ENCODE measurements at regions not wholly inside any gene's neighbourhood (a gene's known extent, or its start where the extent isn't known, plus 50 kb on each side); places are given as distances from the start of the nearest gene placed in this dataset.
"Not testable (repeated sequence)": the region's sequence is repeated elsewhere in the genome, so short reads cannot be mapped to it uniquely, and the experiment has no call there.

DNA sequence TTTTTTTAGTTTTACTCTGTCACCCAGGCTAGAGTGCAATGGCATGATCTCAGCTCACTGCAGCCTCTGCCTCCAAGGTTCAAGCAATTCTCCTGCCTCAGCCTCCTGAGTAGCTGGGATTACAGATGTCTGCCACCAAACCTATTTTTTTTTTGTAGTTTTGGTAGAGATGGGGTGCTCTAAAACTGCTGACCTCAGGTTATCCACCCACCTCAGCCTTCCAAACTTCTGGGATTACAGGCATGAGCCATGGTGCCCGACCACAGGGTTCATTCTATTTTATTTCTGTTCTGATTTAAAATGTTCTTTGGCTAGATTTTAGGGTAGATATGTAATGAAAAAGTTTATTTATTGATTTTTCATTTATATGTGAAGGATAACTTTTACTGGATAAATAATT lies 1062.8 kb upstream of the NOVA1 start:
- DNase-seq, result no peak

DNA sequence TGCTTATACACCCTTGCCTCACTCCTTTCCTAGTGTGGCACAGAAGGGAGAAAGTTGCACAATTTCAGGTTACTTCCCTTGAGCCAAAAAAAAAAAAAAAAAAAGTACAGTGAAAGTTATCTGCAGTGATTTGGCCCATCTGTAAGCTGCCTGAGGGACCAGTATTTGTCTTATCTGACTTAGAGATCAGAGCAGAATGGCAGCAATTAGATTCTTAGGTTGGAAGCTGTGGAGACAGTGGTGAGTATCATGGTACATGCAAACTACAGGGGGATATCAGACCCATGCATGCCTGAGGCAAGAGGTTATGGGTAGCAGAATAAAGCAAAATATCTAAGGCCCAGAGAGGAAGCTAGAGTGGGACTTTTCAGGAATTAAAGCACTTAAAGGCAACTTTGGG lies 1070.7 kb upstream of the NOVA1 start:
- no peak for DNase-seq

DNA sequence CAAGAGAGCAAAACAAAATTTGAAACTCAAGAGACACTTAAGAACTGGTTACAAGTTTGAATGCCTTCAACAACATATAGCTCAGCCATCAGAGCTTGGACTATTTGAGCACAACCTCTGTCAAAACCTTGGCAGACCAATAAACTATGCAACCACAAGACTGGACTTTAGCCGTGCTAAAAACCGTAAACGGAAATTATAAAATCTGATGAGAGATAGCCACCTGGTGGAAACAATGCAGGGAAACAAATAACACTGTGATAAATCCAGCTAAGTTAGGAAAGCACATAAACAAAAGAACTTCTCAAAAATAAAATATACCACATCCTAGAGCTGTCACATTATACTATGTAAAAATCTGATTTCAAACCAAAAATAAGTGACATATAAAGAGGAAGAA lies 1074.2 kb upstream of the NOVA1 start:
- DNase-seq, result no peak

DNA sequence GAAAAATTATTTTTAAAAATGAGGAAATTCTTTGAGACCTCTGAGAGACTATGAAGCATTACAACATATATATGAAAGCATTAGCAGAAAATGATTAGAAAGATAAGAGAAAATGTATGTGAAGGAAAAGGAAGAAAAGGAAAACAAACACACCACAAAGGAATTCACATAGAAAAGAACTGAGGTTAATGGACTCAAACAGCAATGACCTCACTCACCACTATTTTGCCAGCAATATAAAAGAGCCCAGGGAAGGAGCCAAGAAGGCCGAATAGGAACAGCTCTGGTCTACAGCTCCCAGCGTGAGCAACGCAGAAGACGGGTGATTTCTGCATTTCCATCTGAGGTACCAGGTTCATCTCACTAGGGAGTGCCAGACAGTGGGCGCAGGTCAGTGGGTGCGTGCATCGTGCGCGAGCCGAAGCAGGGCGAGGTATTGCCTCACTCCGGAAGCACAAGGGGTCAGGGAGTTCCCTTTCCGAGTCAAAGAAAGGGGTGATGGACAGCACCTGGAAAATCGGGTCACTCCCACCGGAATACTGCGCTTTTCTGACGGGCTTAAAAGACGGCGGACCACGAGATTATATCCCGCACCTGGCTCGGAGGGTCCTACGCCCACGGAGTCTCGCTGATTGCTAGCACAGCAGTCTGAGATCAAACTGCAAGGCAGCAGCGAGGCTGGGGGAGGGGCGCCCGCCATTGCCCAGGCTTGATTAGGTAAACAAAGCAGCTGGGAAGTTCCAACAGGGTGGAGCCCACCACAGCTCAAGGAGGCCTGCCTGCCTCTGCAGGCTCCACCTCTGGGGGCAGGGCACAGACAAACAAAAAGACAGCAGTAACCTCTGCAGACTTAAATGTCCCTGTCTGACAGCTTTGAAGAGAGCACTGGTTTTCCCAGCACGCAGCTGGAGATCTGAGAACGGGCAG lies 1075.2 kb upstream of the NOVA1 start:
- DNase-seq, result not testable (repeated sequence)

DNA sequence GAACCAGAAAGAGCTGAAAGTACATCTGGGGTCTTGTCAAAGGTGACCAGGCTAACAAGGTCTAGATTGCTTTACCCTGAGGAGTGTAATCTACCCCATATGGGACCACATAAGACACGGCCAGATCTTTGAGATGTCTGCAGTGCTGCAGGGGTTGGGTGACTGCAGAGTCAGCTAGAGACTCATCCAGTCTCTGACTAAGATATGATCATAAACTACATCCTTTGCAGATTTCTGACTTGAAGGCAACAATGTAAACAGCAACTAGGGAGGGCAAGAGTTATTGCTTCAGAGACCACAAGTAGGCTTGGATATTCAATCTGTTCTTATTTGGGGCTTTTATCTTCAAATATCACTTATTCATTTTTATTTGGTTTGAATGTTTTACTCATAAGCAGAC lies 1080.5 kb upstream of the FOXG1 start:
- DNase-seq, result no peak

DNA sequence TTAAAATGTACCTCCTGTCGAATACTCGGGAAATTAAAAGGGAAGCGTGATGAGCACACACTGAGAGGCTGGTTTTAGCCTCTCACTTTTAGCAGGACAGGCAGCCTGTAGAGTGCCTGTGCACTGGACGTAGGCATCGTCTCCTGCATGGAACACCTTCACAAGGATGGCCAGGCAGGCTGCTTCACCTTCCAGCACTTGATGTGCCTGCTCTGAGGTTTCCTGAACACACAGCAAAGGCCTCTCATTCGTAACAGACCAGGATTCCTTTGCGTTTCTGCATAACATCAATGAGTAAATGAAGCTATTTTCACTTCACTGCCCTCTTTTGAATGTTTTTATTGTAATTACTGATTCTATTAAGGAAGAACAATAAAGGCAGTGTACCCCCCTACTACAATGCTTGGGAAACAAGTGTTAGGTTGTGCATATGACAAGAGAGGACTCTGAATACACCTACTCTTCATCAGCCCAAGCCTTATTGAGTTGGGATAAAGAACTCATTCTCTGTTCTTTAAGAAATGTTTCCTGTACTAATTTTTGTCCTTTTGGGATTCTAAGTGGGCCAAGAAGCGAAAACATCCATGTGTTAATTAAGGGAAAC lies 1077.6 kb upstream of the FOXG1 start:
- DNase-seq, result no peak

DNA sequence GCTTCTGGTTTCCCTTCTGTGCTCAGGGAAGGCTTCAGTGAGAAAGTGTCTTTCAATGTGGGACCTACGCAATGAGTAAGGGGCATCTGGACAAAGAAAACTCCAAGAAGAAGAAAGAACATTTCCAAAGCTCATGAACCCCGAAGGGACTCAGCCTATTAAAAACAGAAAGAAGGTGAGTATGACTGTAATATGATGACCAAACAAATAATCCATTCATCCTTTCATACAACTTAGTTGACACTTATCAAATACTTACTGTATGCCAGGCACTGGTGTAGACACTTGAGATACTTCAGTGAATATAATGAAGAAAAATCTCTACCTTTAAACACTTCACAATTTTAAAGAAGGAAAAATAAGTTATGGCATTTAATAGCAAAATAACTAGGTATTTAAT lies 1054.2 kb upstream of the FOXG1 start:
- DNase-seq, result no peak

DNA sequence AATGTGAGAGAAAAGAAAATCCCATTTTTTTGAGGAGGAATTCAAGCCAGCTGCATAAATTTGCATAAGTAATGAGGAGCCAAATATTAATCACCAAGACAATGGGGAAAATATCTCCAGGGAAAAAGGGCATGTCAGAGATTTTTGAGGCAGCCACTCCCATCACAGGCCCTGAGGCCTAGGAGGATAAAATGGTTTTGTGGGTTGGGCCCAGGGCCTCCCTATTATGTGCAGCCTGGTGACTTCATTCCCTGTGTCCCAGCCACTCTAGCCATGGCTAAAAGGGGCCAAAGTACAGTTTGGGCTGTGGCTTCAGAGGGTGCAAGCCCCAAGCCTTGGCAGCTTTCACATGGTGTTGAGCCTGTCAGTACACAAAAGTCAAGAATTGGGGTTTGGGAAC lies 1051.0 kb upstream of the FOXG1 start:
- no peak for DNase-seq

DNA sequence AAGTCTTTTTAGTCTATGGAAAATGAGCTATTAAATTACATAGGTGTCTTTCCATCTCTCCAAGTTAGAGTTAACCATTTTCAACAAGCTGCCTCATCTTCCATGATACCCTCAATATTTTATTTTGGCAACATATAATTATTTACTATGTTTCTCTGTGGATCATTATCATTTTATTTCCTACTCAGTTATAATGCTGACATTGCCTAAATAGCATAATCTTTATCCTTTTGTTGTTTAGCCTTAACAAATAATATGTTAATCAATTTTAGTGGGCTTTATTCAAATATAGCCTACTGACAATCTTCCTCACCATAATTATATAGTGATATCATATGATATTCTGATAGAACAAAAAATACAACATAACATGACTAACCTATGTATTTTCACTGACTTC lies 1044.8 kb upstream of the FOXG1 start:
- DNase-seq, result no peak

DNA sequence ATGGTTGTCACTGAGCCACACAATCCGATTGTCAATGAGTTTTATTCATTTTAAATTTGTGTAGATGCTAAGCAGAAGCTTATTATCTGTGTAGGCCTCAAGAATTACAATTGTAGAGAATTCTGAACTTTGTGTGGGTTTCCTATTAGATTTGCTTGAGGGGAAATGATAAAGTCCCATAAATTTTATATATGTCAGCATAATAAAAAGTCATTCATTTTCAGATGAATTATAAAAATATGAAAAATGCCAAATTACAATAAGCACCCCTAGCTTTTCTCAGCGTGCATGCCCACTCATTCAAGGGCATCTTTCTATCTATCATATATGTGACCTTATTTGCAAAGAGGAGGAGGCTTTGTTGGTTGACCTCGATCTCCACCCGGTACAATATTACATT lies 1041.1 kb upstream of the FOXG1 start:
- no peak for DNase-seq

DNA sequence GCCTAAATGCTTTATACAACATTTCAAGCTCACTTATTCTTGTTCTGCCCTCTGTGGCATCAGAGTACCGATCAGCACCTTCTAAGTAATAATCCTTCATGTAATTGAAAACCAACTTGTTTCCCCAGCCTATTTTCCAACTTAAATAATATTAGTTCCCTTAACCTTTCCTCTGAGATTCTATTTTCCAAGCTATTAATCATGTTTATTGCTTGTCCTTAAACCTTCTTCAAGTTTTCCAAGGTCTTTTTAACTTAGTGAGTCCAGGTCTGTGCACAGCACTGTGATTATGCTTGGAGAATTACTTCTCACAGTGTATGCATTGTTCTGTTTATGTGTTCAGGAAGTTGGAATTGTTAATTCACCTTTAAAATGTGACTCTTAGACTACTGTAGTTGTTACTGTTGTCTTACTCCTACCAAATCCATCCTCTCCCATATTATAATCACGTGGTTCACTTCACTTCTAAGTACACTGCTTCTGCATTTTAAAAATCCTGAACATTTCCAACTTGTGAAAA lies 1039.3 kb upstream of the FOXG1 start:
- DNase-seq, result no peak

DNA sequence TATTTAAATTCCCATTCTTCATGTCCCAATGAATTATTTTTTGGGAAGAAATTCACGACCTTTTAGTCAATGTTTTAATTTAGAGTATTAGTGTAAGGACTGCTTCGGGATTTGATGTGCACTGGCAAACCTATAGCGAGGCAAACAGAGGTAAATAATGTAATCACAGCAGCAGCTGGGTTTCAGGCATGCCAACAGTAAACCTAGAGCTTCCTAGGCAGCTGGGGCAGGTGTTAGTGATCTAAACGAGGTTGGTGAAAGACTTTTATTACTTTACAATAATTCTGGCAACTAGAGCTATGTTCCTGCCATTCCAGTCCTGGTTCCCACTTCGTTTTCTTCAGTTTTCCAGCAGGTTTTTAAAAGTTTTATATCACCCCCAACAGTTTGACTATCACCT lies 1036.4 kb upstream of the FOXG1 start:
- DNase-seq, result no peak

DNA sequence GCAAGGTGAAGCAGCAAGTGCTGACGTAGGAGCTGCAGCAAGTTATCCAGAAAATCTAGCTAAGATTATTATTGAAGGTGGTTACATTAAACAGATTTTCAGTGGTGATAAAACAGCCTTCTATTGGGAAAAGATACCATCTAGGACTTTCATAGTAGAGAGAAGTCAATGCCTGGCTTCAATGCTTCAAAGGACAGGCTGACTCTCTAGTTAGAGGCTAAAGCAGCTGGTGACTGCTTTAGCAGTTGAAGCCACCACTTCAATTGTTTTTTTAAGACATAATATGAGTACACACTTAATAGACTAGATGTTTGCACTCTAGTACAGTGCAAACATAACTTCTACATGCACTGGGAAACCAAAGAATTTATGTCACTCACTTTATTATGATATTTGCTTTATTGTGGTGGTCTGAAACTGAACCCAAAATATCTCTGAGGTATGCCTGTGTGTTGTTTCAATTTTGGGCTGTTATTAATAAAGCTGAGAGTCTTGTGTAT lies 1026.9 kb upstream of the FOXG1 start:
- DNase-seq, result no peak

DNA sequence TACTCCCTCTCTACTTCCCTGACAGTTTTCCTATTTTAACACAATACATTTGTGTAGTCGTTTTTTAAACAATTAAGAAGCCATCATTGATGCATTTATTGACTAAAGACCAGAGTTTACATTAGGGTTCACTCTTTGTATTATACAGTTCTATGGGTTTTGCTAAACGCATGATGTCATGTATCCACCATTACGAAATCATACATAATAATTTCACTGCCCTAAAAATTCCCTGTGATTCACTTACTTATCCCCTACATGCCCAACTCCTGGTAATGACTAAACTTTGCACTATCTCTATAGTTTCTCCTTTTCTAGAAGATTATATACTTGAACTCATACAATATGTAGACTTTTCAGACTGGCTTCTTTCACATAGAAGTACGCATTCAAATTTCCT lies 1016.5 kb upstream of the FOXG1 start:
- no peak for DNase-seq

DNA sequence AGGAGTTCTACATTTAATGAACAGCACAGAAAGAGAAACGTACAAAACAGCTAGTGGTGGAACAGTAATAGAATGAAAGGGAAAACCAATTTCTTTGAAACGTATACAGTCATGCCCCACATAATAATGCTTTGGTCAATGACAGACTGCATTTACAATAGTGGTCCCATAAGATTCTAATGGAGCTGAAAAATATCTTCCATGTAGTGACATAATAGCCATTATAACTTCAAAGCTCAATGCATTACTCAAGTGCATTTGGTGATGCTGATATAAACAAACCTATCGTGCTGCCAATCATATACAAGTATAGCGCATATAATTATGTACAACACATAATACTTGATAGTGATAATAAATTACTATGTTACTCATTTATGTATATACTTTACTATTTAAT lies 1008.9 kb upstream of the FOXG1 start:
- not testable (repeated sequence) for DNase-seq

DNA sequence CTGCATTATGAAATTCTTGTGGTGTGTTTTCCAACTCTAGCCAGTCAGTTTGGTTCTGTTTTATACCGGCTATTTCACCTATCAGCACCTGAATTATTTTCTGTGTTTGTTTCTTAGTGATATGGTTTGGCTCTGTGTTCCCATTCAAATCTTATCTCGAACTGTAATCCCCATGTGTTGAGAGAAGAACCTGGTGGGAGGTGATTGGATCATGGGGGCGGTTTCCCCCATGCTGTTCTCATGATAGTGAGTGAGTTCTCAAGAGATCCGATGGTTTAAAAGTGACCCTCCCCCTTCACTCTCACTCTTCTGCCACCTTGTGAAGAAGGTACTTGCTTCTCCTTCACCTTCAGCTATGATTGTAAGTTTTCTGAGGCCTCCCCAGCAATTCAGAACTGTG lies 1006.2 kb upstream of the FOXG1 start:
- not testable (repeated sequence) for DNase-seq

DNA sequence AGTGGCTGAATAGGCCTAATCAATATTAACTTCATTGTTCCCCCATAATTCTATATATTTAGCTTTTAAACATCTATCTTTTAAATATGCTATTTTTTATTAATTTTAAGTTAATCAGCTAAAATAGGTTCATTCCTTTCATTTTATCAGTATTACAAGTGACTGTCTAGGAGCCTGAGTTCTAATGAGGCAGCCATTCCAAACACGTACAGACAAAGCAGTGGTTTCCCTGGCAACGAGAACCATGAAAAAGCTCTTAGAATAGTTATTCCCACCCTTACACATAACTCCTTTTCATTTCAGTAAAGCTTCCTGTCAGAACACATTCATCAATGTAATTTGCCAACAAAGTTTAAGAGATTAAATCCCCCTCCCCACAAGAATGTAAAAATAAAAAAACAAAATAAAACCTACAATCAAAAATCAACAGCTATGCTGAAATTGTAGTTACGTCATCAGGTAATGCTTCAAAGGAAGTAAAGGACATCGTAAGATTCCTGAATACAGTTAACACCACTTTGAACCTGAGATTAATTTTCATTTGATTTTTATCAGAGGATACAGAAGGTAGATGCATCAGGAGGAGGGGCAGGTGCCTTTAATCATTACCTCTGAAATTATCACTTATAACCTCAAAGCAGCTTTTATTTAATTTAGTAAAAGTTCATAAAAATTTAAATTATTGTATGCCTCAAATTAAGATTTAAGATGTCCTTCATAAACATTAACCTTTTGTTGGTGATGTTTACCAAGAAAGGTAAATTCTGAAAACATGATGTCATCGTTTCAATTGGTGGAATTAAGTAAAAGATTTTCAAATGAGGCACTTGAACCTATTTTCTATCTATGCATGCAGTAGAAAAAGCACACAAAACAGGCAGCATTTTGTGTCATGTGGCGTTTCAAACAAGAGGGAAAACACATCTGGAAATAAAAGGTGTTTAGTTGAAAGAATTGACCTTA lies 967.2 kb upstream of the FOXG1 start:
- not testable (repeated sequence) for DNase-seq

DNA sequence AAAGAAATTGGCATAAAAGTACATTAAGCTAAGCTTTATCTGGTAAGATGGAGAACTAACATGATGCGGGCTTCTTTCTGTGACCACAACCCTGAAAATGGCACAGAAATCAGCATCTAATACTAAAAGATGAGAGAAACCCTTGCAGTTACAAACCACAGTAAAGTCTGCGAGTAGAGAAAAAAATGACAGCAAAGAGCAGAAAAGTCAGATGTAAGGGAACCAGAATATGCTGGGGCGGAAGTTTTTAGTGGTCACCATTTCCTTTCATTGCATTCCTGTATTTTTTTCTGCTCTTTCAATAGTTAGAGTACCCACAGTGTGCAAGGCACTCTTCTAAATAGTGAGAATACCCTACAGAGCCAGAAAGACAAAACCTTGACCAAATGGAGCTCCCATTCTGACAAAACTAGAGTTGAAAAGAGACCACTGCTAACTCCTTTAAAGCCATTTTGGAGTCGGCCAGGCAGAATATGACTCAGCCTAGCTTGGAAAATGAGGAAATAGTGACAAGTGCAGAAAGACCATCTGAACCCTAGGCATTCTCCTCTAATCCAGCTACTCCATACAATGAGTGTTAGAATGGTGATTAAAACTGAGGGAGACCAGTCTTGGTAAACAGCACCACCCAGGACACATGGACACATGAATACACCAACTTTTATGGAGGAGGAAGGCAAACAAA lies 948.7 kb upstream of the FOXG1 start:
- DNase-seq, result not testable (repeated sequence)

DNA sequence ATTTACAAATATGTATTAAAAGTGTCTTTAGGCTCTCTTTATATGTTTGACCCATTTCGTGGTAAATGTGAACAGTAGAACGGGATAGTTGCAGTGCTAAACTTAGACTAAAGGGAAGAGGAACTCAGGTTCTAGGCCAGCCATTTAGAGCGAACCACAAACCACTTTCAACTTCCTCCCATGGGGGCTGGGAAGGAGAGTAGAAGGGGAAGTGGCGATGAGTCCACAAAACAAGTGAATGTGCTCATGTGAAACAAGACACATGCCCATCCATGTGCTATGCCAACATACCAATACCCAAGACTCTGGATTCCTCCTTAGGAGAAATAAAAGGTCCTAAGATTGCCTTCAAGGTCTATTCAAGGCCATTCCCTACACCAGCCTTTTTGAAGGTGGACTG lies 940.4 kb upstream of the FOXG1 start:
- DNase-seq, result not testable (repeated sequence)

DNA sequence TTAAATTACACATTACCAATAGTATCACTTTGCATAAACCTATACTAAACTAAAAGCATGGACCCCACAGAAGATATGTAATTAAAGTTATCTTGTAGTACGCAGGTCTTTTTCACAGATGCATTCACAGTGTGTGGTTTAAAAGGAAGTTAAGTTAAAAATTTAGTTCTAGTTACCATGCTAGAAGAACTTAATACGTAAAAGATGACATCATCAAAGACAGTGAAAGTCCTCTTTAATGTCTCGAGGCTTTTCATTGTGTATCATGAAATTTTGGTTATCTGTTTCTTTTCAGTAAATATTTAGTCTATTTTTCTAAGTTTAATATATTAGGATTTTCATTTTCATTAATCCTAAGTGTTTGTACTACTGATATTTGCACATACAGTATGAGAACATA lies 934.6 kb upstream of the FOXG1 start:
- not testable (repeated sequence) for DNase-seq

DNA sequence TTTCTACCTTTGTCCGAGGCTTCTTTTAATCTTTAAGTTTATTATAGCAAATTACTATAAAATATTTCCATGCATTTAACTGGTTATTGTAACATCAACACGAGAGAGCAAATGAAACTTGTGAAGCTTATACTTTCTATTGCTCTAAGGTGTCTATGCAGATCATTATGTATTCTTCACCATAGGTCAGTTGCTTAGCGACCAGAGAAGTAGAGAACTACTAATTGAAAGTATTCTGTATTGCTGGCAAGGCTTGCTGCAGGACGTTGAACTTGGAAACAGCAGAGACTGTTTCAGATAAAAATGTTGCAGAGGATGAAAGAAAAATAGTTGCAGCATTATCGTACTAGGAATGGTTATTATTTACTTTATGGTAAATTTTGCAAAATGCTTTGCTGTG lies 933.6 kb upstream of the FOXG1 start:
- DNase-seq, result not testable (repeated sequence)

DNA sequence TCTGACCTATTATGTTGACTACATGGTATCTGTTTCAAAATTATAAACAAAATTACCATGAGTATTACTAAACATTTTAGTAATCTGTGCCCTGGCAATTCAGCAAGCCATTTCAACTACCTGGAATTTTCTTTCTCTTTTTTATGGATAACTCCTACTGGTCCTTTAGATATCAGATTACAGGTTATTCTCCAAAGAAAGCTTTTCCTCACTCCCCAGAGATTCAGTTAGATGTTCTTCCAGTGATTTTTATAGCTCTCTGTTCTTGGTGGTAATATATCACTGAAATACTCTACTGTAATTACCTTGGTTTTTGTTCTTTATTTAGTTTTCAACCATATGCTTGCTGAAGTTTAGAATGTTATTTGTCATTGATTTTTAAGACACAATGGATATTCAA lies 930.2 kb upstream of the FOXG1 start:
- DNase-seq, result no peak

All from stimulated activated CD4-positive, alpha-beta T cell treated with anti-CD3 and anti-CD28 coated beads, Interleukin-15, amount 100 ng/mL, for 24 hours (primary cell).